ENCODE measurements at regions not wholly inside any gene's neighbourhood (a gene's known extent, or its start where the extent isn't known, plus 50 kb on each side); places are given as distances from the start of the nearest gene placed in this dataset.

DNA sequence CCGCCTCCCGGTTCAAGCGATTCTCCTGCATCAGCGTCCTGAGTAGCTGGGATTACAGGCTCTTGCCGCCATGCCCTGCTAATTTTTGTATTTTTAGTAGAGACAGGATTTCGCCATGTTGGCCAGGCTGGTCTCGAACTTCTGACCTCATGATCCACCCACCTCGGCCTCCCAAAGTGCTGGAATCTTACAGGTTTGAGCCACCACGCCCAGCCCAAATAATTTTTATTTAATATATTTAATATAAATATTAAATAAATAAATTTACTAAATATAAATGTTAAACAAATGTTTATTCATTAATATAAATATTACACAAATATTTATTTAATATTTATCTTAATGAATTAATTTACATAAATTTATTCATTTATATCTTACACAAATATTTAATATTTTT, 120.2 kb downstream of the SHOX start:
- H2BK5ac ChIP-seq (ENCODE audit: low read depth, low read length): no peak overlapping the region
- H2BK12ac ChIP-seq (ENCODE audit: low read depth, low read length): no peak overlapping the region
- H4K8ac ChIP-seq (ENCODE audit: extremely low read depth, insufficient read depth, low read length): no peak overlapping the region
- H3K14ac ChIP-seq (ENCODE audit: insufficient read length): no peak overlapping the region
- no peak overlapping the region for H3K9ac ChIP-seq (replicated peaks in 1 of 4; ENCODE audit: extremely low read depth in 1 of 4, low read depth in 3 of 4, low read length in 3 of 4)
- no peak overlapping the region for H2BK20ac ChIP-seq (ENCODE audit: low read length)
- no peaks in the 10 kb centered on the region for H3K9me3 ChIP-seq (ENCODE audit: insufficient read depth in 2 of 2, low read depth in 1 of 2, low read length in 1 of 2)
- no peak overlapping the region for H3K4me3 ChIP-seq (ENCODE audit: extremely low read depth in 1 of 4, insufficient read depth in 2 of 4, low read depth in 3 of 4, low read length in 4 of 4)
- no peaks in the 10 kb centered on the region for H3K79me2 ChIP-seq (ENCODE audit: control insufficient read depth in 1 of 2, insufficient read depth in 2 of 2, low read length in 2 of 2)
- H4K91ac ChIP-seq (replicated peaks; ENCODE audit: insufficient read length, low read length): no peak overlapping the region
- DNase-seq (ENCODE audit: low read depth in 1 of 2, low spot score in 2 of 2) (no peak), FAIRE-seq (no peak)
- 0 out of 2 replicates have a peak overlapping the region, but pooled peaks have one; percentile 63 for H2AFZ ChIP-seq (ENCODE audit: low read length)
- H2BK15ac ChIP-seq (ENCODE audit: low read length): no peak overlapping the region
- 88% methylated on average over 9 of the region's 9 CpGs; no CpG with 5 or more reads in 1 of the 2 experiments for WGBS, 2 experiments (ENCODE audit: extremely low coverage in 1 of 2, insufficient coverage in 1 of 2, insufficient read length in 1 of 2, insufficient replicate concordance in 2 of 2, low coverage in 1 of 2, low lambda C conversion rate in 2 of 2, missing lambda C conversion rate in 1 of 2)
- no peaks in the 10 kb centered on the region for H3K4me1 ChIP-seq (replicated peaks in 1 of 4; ENCODE audit: control insufficient read depth in 3 of 4, insufficient read depth in 4 of 4, low read length in 3 of 4)
- H3K18ac ChIP-seq (ENCODE audit: extremely low read depth, low read length): no peak overlapping the region; the same call in 1 of the 2 replicates
- H3K79me1 ChIP-seq (ENCODE audit: low read depth, low read length): no peaks in the 10 kb centered on the region
- H3K4me2 ChIP-seq (ENCODE audit: insufficient read depth in 1 of 2, low read depth in 2 of 2, low read length in 2 of 2): no peak overlapping the region
- H2BK120ac ChIP-seq (replicated peaks; ENCODE audit: low read depth, low read length): no peak overlapping the region
- no peaks in the 10 kb centered on the region for H3K23me2 ChIP-seq (ENCODE audit: low read depth, low read length)
- ChIA-PET CTCF (ENCODE audit: partially characterized antibody) (no interaction called here), POLR2A (ENCODE audit: partially characterized antibody) (no interaction called here)
- no peak overlapping the region for H3K27ac ChIP-seq (ENCODE audit: low read depth, low read length)
- H3K27me3 ChIP-seq (replicated peaks in 1 of 4; ENCODE audit: control insufficient read depth in 3 of 4, extremely low read depth in 1 of 4, insufficient read depth in 3 of 4, low read length in 3 of 4): no peaks in the 10 kb centered on the region
- no peak overlapping the region for H3K56ac ChIP-seq (replicated peaks; ENCODE audit: insufficient read length, low read depth, low read length)
- H2AK5ac ChIP-seq (ENCODE audit: low read depth, low read length): no peak overlapping the region
- no peak overlapping the region for H3K23ac ChIP-seq (ENCODE audit: insufficient read length)
- no peak overlapping the region for H3K4ac ChIP-seq (replicated peaks; ENCODE audit: insufficient read length, low read depth, low read length)
- no peak overlapping the region for H4K5ac ChIP-seq (ENCODE audit: insufficient read length, low read depth, low read length)
- H3K36me3 ChIP-seq (ENCODE audit: control insufficient read depth in 2 of 4, insufficient read depth in 4 of 4, low read length in 3 of 4): no peaks in the 10 kb centered on the region
- no peaks in the 10 kb centered on the region for H4K20me1 ChIP-seq (replicated peaks in 1 of 2; ENCODE audit: control insufficient read depth in 1 of 2, insufficient read depth in 2 of 2, low read length in 2 of 2)
- TF ChIP-seq SIX5 (IDR thresholded peaks at IDR 0.05; ENCODE audit: low read depth, low read length): no peak
- TF ChIP-seq BRCA1 (IDR thresholded peaks at IDR 0.05; ENCODE audit: low read depth, low read length): no peak
- TF ChIP-seq SAP30 (IDR thresholded peaks at IDR 0.05; ENCODE audit: insufficient read depth, insufficient replicate concordance, low read length): no peak
- no peak for TF ChIP-seq GTF2F1 (IDR thresholded peaks at IDR 0.05; ENCODE audit: borderline replicate concordance, low read depth, low read length)
- TF ChIP-seq CBX5 (IDR thresholded peaks at IDR 0.05; ENCODE audit: low read depth, low read length): no peak
- TF ChIP-seq RAD21 (IDR thresholded peaks at IDR 0.05 in 1 of 2, conservative IDR thresholded peaks at IDR 0.05 in 1 of 2; ENCODE audit: low read depth in 2 of 2, low read length in 2 of 2): no peak
- no peak for TF ChIP-seq RBBP5 (IDR thresholded peaks at IDR 0.05; ENCODE audit: borderline replicate concordance, low read depth, low read length)
- TF ChIP-seq KDM1A (IDR thresholded peaks at IDR 0.05; ENCODE audit: borderline replicate concordance, low read length): no peak
- TF ChIP-seq CREB1 (IDR thresholded peaks at IDR 0.05): no peak
- TF ChIP-seq CHD1 (IDR thresholded peaks at IDR 0.05; ENCODE audit: low read depth, low read length): no peak
- no peak for TF ChIP-seq SIRT6 (IDR thresholded peaks at IDR 0.05; ENCODE audit: low read length)
- TF ChIP-seq, protein P1, sequence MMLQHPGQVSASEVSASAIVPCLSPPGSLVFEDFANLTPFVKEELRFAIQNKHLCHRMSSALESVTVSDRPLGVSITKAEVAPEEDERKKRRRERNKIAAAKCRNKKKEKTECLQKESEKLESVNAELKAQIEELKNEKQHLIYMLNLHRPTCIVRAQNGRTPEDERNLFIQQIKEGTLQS (IDR thresholded peaks at IDR 0.05; ENCODE audit: insufficient read depth, low read depth, low read length): no peak
- no peak for TF ChIP-seq TBP (IDR thresholded peaks at IDR 0.05; ENCODE audit: low read depth, low read length)
- no peak for TF ChIP-seq TAF1 (IDR thresholded peaks at IDR 0.05; ENCODE audit: low read depth, low read length)
- no peak for TF ChIP-seq SIN3A (conservative IDR thresholded peaks at IDR 0.05 in 1 of 2, IDR thresholded peaks at IDR 0.05 in 1 of 2; ENCODE audit: low read depth in 1 of 2, low read length in 2 of 2)

All from H1 (cell line).